ENCODE measurements at regions not wholly inside any gene's neighbourhood (a gene's known extent, or its start where the extent isn't known, plus 50 kb on each side); places are given as distances from the start of the nearest gene placed in this dataset.

GRCh38 chr20:4415281-4415680, 166.2 kb upstream of the ADRA1D start:
- Histone ChIP-seq H3K4me2 (ENCODE audit: insufficient read depth, low read length) (no peak overlapping the region), H3K27ac (ENCODE audit: insufficient read depth, low read depth, low read length) (no peak overlapping the region), H3K9me1 (replicated peaks; ENCODE audit: control insufficient read depth, extremely low read depth, insufficient read depth, low read length) (no peaks in the 10 kb centered on the region), H4K20me1 (replicated peaks; ENCODE audit: control insufficient read depth, extremely low read depth, insufficient read depth, low read length) (no peaks in the 10 kb centered on the region), H3K9me3 (replicated peaks; ENCODE audit: control insufficient read depth, insufficient read depth, low read length) (no peaks in the 10 kb centered on the region), H2AFZ (ENCODE audit: low read depth, low read length) (no peak overlapping the region), H3K79me2 (ENCODE audit: control insufficient read depth, insufficient read depth, low read length) (no peaks in the 10 kb centered on the region), H3K4me3 (replicated peaks in 1 of 3; ENCODE audit: insufficient read depth in 1 of 3, low read depth in 1 of 3, low read length in 3 of 3) (no peak overlapping the region), H3K27me3 (ENCODE audit: control insufficient read depth in 2 of 2, insufficient read depth in 2 of 2, low read length in 2 of 2) (no peaks in the 10 kb centered on the region), H3K9ac (replicated peaks; ENCODE audit: extremely low read depth, insufficient read depth, low read length) (no peak overlapping the region), H3K36me3 (ENCODE audit: control insufficient read depth in 2 of 2, extremely low read depth in 1 of 2, insufficient read depth in 2 of 2, low read length in 2 of 2) (no peaks in the 10 kb centered on the region), H3K4me1 (ENCODE audit: control insufficient read depth, extremely low read depth, insufficient read depth, low read length) (no peaks in the 10 kb centered on the region)
- CTCF ChIA-PET, result no interaction called here
- intact Hi-C loops (cut with micrococcal nuclease) (no loop called here), dilution Hi-C loops (cut with MboI; ENCODE audit: extremely low pct_ligation_motif_present, low sequenced_read_pairs) (no loop called here)
- FAIRE-seq, result no peak
- no peak for DNase-seq (ENCODE audit: low read depth, low spot score)
- POLR2A ChIA-PET, result no interaction called here
- BruUV-seq (replicated peaks), result no TSS peak
- no peak for TF ChIP-seq CTCF (IDR thresholded peaks at IDR 0.05; ENCODE audit: extremely low read depth in 1 of 2, insufficient read depth in 1 of 2, low read depth in 1 of 2, low read length in 2 of 2)
- TF ChIP-seq POLR2AphosphoS5 (IDR thresholded peaks at IDR 0.05; ENCODE audit: insufficient read depth, low read depth, low read length), result no peak
- TF ChIP-seq EZH2 (IDR thresholded peaks at IDR 0.05; ENCODE audit: borderline replicate concordance, low read depth, low read length, severe bottlenecking), result no peak
- no peak for TF ChIP-seq MAX (IDR thresholded peaks at IDR 0.05; ENCODE audit: insufficient read depth, insufficient read length)
- TF ChIP-seq JUN (IDR thresholded peaks at IDR 0.05; ENCODE audit: borderline replicate concordance, insufficient read depth, insufficient read length, low read depth), result no peak
- no peak for TF ChIP-seq POLR2A (IDR thresholded peaks at IDR 0.05; ENCODE audit: low read depth, low read length)
- TF ChIP-seq GATA2 (IDR thresholded peaks at IDR 0.05; ENCODE audit: insufficient read depth, insufficient read length, low read depth, low read length), result no peak
- no peak for TF ChIP-seq FOS (IDR thresholded peaks at IDR 0.05; ENCODE audit: borderline replicate concordance, insufficient read depth, low read length)
- TF ChIP-seq MYC (IDR thresholded peaks at IDR 0.05; ENCODE audit: low read depth, low read length), result no peak
